ENCODE measurements at regions not wholly inside any gene's neighbourhood (a gene's known extent, or its start where the extent isn't known, plus 50 kb on each side); places are given as distances from the start of the nearest gene placed in this dataset.

DNA sequence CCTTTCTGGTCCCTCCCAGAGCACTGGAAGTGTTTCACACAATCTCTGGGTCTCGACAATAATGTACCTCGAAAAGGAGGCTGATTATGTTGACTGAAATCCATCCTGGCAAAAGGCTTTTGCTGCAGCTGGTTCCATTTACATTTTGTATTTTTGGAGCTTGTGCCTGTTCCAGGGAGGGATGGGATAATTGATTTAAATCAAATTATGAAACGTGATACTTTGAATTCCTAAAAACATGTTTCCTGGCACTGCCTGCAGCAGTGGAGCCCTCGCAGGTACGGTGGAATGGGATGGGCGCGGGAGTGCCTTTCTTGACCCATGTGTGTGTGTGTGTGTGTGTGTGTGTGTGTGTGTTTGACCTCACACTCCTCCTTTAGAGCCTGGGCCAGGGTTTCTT lies 455.5 kb upstream of the MEIS1 start:
- Histone ChIP-seq H3K9me3 (no peaks in the 10 kb centered on the region), H3K4me3 (ENCODE audit: low read depth in 2 of 2, low read length in 1 of 2) (no peak overlapping the region), H3K36me3 (replicated peaks in 1 of 2; ENCODE audit: control insufficient read depth in 1 of 2, insufficient read depth in 2 of 2, low read length in 1 of 2) (no peaks in the 10 kb centered on the region), H3K4me1 (ENCODE audit: control insufficient read depth in 1 of 2, insufficient read depth in 2 of 2, low read depth in 1 of 2, low read length in 1 of 2) (no peaks in the 10 kb centered on the region), H4K20me1 (ENCODE audit: insufficient read depth) (no peaks in the 10 kb centered on the region), H3K9ac (no peak overlapping the region), H3F3A (replicated peaks; ENCODE audit: insufficient read depth) (no peaks in the 10 kb centered on the region), H3K4me2 (no peak overlapping the region), H3K27ac (ENCODE audit: low read depth in 2 of 2, low read length in 1 of 2) (no peak overlapping the region), H3K27me3 (ENCODE audit: insufficient read depth) (no peaks in the 10 kb centered on the region), H3K9me2 (no peaks in the 10 kb centered on the region), H2AFZ (ENCODE audit: low read depth) (no peak overlapping the region), H3K79me2 (ENCODE audit: insufficient read depth) (no peaks in the 10 kb centered on the region)
- TF ChIP-seq CHD2 (IDR thresholded peaks at IDR 0.05; ENCODE audit: low read length, partially characterized antibody) = no peak
- no peak for TF ChIP-seq FOXM1 (IDR thresholded peaks at IDR 0.05; ENCODE audit: low read depth)
- TF ChIP-seq FOSL2 (IDR thresholded peaks at IDR 0.05; ENCODE audit: borderline replicate concordance, low read depth) = no peak
- no peak for TF ChIP-seq EP300 (IDR thresholded peaks at IDR 0.05; ENCODE audit: borderline replicate concordance in 1 of 2, low read depth in 1 of 2, low read length in 1 of 2)
- TF ChIP-seq IRF3 (IDR thresholded peaks at IDR 0.05; ENCODE audit: low read depth, low read length) = no peak
- TF ChIP-seq, protein P1, sequence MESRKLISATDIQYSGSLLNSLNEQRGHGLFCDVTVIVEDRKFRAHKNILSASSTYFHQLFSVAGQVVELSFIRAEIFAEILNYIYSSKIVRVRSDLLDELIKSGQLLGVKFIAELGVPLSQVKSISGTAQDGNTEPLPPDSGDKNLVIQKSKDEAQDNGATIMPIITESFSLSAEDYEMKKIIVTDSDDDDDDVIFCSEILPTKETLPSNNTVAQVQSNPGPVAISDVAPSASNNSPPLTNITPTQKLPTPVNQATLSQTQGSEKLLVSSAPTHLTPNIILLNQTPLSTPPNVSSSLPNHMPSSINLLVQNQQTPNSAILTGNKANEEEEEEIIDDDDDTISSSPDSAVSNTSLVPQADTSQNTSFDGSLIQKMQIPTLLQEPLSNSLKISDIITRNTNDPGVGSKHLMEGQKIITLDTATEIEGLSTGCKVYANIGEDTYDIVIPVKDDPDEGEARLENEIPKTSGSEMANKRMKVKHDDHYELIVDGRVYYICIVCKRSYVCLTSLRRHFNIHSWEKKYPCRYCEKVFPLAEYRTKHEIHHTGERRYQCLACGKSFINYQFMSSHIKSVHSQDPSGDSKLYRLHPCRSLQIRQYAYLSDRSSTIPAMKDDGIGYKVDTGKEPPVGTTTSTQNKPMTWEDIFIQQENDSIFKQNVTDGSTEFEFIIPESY (IDR thresholded peaks at IDR 0.05; ENCODE audit: borderline replicate concordance, low read depth) = no peak
- TF ChIP-seq USF2 (IDR thresholded peaks at IDR 0.05; ENCODE audit: borderline replicate concordance, low read depth, low read length) = no peak
- no peak for TF ChIP-seq TEAD4 (IDR thresholded peaks at IDR 0.05; ENCODE audit: borderline replicate concordance, insufficient read depth)
- no peak for TF ChIP-seq SIN3A (IDR thresholded peaks at IDR 0.05; ENCODE audit: borderline replicate concordance, low read depth, low read length)
- no peak for TF ChIP-seq PBX3 (IDR thresholded peaks at IDR 0.05)
- TF ChIP-seq RAD21 (IDR thresholded peaks at IDR 0.05; ENCODE audit: low read length) = no peak
- TF ChIP-seq YY1 (IDR thresholded peaks at IDR 0.05; ENCODE audit: low read depth) = no peak
- TF ChIP-seq, protein P2, sequence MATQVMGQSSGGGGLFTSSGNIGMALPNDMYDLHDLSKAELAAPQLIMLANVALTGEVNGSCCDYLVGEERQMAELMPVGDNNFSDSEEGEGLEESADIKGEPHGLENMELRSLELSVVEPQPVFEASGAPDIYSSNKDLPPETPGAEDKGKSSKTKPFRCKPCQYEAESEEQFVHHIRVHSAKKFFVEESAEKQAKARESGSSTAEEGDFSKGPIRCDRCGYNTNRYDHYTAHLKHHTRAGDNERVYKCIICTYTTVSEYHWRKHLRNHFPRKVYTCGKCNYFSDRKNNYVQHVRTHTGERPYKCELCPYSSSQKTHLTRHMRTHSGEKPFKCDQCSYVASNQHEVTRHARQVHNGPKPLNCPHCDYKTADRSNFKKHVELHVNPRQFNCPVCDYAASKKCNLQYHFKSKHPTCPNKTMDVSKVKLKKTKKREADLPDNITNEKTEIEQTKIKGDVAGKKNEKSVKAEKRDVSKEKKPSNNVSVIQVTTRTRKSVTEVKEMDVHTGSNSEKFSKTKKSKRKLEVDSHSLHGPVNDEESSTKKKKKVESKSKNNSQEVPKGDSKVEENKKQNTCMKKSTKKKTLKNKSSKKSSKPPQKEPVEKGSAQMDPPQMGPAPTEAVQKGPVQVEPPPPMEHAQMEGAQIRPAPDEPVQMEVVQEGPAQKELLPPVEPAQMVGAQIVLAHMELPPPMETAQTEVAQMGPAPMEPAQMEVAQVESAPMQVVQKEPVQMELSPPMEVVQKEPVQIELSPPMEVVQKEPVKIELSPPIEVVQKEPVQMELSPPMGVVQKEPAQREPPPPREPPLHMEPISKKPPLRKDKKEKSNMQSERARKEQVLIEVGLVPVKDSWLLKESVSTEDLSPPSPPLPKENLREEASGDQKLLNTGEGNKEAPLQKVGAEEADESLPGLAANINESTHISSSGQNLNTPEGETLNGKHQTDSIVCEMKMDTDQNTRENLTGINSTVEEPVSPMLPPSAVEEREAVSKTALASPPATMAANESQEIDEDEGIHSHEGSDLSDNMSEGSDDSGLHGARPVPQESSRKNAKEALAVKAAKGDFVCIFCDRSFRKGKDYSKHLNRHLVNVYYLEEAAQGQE (IDR thresholded peaks at IDR 0.05; ENCODE audit: low read depth, low read length) = no peak
- no peak for TF ChIP-seq RFX5 (IDR thresholded peaks at IDR 0.05; ENCODE audit: low read length)
- no peak for DNase-seq
- POLR2A ChIA-PET = no interaction called here
- 31% methylated on average over 7 of the region's 7 CpGs for WGBS (ENCODE audit: low lambda C conversion rate)
- CTCF ChIA-PET = no interaction called here
